Activated naive CD4-positive, alpha-beta T cell treated with anti-CD3 and anti-CD28 coated beads, Interleukin-2, amount 10 ng/mL, durations not matched to agents 7 days and 5 days (primary cell): ENCODE measurements at regions not wholly inside any gene's neighbourhood (a gene's known extent, or its start where the extent isn't known, plus 50 kb on each side); places are given as distances from the start of the nearest gene placed in this dataset.
"Not testable (repeated sequence)": the region's sequence is repeated elsewhere in the genome, so short reads cannot be mapped to it uniquely, and the experiment has no call there.

Experiments used
- CTCF ChIA-PET: fragments of 350-600 bp; sonication (Branson Sonifier 250); formaldehyde crosslinking; loops from one replicate; lab custom pipeline; 2021; ENCODE audit warnings: antibody characterized with exemption; lab: Charles Lee
- DNase-seq: peaks from one replicate; pipeline ENCODE4 v3.0.0-alpha.2; 2020
- H3K27ac Mint-ChIP-seq: one replicate; pipeline ENCODE4 v1.8.0; 2021; ENCODE audit warnings: mild to moderate bottlenecking, moderate library complexity, mixed read lengths
- H3K27me3 Mint-ChIP-seq: one replicate; pipeline ENCODE4 v1.8.0; 2021; ENCODE audit warnings: mild to moderate bottlenecking, mixed read lengths
- H3K36me3 Mint-ChIP-seq: one replicate; pipeline ENCODE4 v1.8.0; 2021; ENCODE audit warnings: mixed read lengths
- H3K4me1 Mint-ChIP-seq: one replicate; pipeline ENCODE4 v1.8.0; 2021; ENCODE audit warnings: mixed read lengths
- H3K4me3 Mint-ChIP-seq: one replicate; pipeline ENCODE4 v1.8.0; 2021; ENCODE audit warnings: mild to moderate bottlenecking, moderate library complexity, mixed read lengths
- H3K9me3 Mint-ChIP-seq: one replicate; pipeline ENCODE4 v1.8.0; 2021; ENCODE audit warnings: mixed read lengths

DNA sequence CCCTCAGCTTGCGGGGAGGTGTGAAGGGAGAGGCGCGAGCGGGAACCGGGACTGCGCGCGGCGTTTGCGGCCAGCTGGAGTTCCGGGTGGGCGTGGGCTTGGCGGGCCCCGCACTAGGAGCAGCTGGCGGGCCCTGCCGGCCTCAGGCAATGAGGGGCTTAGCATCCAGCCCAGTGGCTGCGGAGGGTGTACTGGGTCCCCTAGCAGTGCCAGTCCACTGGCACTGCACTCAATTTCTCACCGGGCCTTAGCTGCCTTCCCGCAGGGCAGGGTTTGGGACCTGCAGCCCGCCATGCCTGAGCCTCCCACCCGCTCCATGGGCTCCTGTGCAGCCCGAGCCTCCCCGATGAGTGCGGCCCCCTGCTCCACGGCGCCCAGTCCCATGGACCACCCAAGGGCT, 163.5 kb upstream of the PTCH1 start:
- H3K36me3 Mint-ChIP-seq, H3K27me3 Mint-ChIP-seq, DNase-seq, H3K4me3 Mint-ChIP-seq, CTCF ChIA-PET, H3K27ac Mint-ChIP-seq: not testable (repeated sequence)
- H3K4me1 Mint-ChIP-seq: peaks cover 19% of the 10 kb centered on the region
- H3K9me3 Mint-ChIP-seq: peaks cover 24% of the 10 kb centered on the region

GRCh38 chr9:95679874-95680273, 163.1 kb upstream of the PTCH1 start:
- H3K27ac Mint-ChIP-seq: no peak overlapping the region
- H3K36me3 Mint-ChIP-seq: peaks cover 5% of the 10 kb centered on the region
- H3K27me3 Mint-ChIP-seq: peaks cover 11% of the 10 kb centered on the region
- no peak overlapping the region for H3K4me3 Mint-ChIP-seq
- peaks cover 24% of the 10 kb centered on the region for H3K9me3 Mint-ChIP-seq
- DNase-seq: no peak
- peaks cover 19% of the 10 kb centered on the region for H3K4me1 Mint-ChIP-seq
- CTCF ChIA-PET: no interaction called here

- no peak overlapping the region for H3K27ac Mint-ChIP-seq
- no peak overlapping the region for H3K4me3 Mint-ChIP-seq
- H3K4me1 Mint-ChIP-seq: peaks cover 19% of the 10 kb centered on the region
- peaks cover 5% of the 10 kb centered on the region for H3K36me3 Mint-ChIP-seq
- no peak for DNase-seq
- peaks cover 24% of the 10 kb centered on the region for H3K9me3 Mint-ChIP-seq
- peaks cover 13% of the 10 kb centered on the region for H3K27me3 Mint-ChIP-seq
- CTCF ChIA-PET: no interaction called here
Measured at GRCh38 chr9:95678759-95679158, 162.0 kb upstream of the PTCH1 start.

DNA sequence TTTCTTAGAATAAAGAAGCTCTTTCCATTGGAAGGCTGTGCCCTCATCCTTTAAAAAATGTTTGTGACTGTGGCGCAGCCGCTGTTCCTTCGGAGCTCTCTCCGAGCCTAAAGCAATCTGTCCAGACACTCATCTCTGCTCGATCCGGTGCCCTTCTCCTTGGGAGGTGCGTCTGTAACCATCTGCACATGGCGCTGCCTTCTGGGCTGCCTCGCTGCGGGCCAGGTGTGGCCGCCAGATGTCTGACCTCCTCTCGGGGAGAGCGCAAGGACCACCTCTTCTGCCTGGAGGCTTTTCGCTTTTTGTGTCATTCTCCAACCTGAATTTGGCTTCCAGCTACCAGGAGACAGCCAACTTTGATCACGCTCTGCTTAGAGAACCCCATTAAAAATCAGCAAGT, 153.4 kb upstream of the PTCH1 start:
- Mint-ChIP-seq H3K4me1 (no peaks in the 10 kb centered on the region), H3K4me3 (no peak overlapping the region), H3K27ac (no peak overlapping the region), H3K36me3 (no peaks in the 10 kb centered on the region), H3K9me3 (no peaks in the 10 kb centered on the region), H3K27me3 (peaks cover 36% of the 10 kb centered on the region)
- CTCF ChIA-PET: no interaction called here
- DNase-seq: no peak

DNA sequence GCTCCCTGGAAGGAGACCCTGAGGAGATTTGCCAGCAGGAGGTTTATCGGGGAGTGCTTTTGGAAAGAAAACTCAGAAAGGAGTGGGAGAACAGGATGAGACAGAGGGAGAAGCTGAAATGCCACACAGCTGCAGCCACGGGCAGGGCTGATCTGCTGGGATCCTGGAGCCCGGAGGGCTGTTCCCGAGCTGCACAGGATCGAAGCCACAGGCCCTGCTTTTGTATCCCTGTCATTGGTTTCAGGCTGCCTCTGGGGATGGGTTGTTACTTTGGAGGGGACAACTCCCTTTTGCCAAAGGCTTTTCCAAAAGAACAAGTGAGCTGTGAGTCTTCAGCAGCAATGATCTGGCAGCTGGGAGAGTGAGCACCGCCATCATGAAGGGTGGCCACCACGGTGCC, 152.5 kb upstream of the PTCH1 start:
- CTCF ChIA-PET: no interaction called here
- no peak overlapping the region for H3K4me3 Mint-ChIP-seq
- H3K36me3 Mint-ChIP-seq: no peaks in the 10 kb centered on the region
- no peak for DNase-seq
- no peak overlapping the region for H3K27ac Mint-ChIP-seq
- no peaks in the 10 kb centered on the region for H3K9me3 Mint-ChIP-seq
- H3K4me1 Mint-ChIP-seq: no peaks in the 10 kb centered on the region
- H3K27me3 Mint-ChIP-seq: peaks cover 34% of the 10 kb centered on the region

DNA sequence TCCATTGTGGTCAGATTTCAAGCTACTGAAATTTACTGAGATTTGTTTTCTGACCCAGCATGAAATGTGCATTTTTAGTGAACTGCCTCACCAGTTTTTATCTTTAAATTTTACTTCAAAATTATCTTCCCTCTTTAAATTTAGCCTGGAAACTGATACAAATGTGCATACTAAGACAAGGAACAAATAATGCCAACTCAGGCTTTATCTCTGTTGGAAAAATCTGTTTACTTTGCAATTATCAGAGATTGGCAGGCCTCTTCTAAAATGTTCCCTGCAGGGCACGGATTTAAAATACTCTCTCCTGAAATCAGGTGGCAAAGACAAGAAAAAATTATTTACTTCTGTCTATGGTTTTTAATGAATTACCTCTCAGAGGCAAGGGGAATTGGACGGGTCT, 151.0 kb upstream of the PTCH1 start:
- no peaks in the 10 kb centered on the region for H3K36me3 Mint-ChIP-seq
- H3K4me1 Mint-ChIP-seq: no peaks in the 10 kb centered on the region
- CTCF ChIA-PET: no interaction called here
- peaks cover 38% of the 10 kb centered on the region for H3K27me3 Mint-ChIP-seq
- no peak overlapping the region for H3K27ac Mint-ChIP-seq
- H3K9me3 Mint-ChIP-seq: no peaks in the 10 kb centered on the region
- H3K4me3 Mint-ChIP-seq: no peak overlapping the region
- no peak for DNase-seq

DNA sequence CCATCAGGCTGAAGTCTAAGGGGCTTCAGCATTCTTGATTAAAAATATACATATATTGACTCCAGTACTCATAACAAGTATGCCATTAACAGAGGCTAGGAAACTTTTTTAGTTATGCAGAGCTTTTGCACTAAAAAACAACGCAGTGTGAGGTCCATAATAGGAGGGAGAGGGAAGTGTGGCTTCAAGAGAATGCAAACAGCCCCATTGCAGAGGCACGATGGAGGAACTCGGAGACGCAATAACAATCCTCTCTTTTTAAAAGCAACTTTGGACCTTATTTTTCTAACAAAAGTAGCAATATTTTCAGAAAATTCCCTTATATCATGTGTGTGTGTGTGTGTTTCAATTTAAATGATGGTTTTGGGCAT, 150.0 kb upstream of the PTCH1 start:
- no peak overlapping the region for H3K4me3 Mint-ChIP-seq
- CTCF ChIA-PET: no interaction called here
- H3K27me3 Mint-ChIP-seq: peaks cover 38% of the 10 kb centered on the region
- H3K27ac Mint-ChIP-seq: no peak overlapping the region
- DNase-seq: no peak
- no peaks in the 10 kb centered on the region for H3K9me3 Mint-ChIP-seq
- no peaks in the 10 kb centered on the region for H3K4me1 Mint-ChIP-seq
- no peaks in the 10 kb centered on the region for H3K36me3 Mint-ChIP-seq

DNA sequence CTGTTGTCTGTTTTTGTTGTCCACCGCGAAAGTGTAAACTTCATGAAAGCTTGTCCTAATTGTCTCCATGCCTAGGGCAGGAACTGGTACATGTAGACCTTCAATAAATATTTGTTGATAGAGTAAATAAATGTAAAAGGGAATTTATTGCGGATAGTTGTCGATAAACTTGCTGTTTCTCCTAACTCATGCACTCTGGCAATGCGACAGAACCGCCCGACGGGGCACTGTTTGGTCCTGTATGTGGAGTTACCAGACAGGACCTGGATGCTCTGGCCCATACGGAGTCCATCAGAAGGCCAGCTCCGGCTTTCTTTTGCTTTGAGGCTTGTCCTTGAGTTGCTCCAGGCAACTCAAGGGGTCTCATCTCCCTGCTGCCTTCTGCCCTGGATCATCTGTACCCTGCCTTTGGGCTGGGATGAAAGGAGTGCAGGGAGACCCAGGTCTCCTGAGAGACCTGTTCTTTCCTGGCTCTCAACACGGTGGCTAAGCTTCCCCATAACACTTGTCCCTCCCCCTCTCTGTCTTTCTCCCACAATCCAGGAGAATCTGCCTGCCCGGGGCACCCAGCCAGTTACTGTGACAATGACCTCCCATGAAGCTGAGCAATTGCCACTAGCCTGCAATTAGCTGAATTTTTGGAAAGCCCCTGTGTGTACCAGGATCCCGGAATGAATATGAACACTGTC, 149.5 kb upstream of the PTCH1 start:
- Mint-ChIP-seq H3K27ac (no peak overlapping the region), H3K27me3 (peaks cover 38% of the 10 kb centered on the region), H3K36me3 (no peaks in the 10 kb centered on the region), H3K4me1 (no peaks in the 10 kb centered on the region), H3K4me3 (no peak overlapping the region), H3K9me3 (no peaks in the 10 kb centered on the region)
- CTCF ChIA-PET: no interaction called here
- no peak for DNase-seq

DNA sequence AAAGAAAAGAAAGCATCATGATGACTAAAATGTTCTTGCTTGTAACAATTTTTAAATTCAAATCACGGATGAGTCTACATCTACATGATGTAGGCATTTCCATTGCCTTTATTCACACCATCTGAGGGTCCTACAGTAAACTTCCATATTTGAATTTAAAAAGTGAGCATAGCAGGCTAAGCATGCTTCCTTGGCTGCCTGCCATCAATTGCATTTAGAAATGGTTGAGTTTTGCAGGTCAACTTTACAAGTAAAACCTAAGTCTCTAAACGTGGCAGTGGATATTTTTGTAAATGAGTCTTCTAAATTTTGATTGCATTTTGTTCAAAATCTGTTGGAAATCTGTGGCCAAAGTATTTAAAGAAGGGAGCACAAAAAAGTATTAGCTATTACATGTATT, 136.5 kb upstream of the PTCH1 start:
- Mint-ChIP-seq H3K9me3 (peaks cover 1% of the 10 kb centered on the region), H3K27me3 (no peaks in the 10 kb centered on the region), H3K27ac (no peak overlapping the region), H3K4me3 (no peak overlapping the region), H3K36me3 (peaks cover 1% of the 10 kb centered on the region), H3K4me1 (no peaks in the 10 kb centered on the region)
- CTCF ChIA-PET: no interaction called here
- no peak for DNase-seq

DNA sequence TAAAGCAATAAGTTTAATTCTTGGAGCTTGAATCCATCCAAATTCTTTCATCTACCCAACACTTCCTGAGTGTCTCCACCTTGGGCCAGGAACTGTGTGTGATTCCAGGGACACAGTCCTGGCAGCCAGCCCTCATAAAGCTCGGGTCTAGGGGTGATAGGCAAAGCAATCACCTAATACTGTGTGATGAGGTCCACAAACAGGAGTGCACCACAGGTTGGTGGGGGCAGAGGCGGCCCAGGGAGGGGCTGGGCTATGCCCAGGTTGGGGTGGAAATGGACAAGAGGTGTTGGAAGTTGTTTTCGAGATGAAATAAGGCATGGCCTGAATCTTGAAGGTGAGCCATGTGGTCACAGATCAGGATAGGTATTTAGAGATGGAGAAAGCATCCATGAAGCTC, 133.9 kb upstream of the PTCH1 start:
- no peaks in the 10 kb centered on the region for H3K27me3 Mint-ChIP-seq
- H3K9me3 Mint-ChIP-seq: no peaks in the 10 kb centered on the region
- CTCF ChIA-PET: interaction anchor here (1.1 kb wide), 1 partner anchor 411 kb away, joined by 3 read pairs; no protein-coding TSS in a partner anchor
- H3K36me3 Mint-ChIP-seq: no peaks in the 10 kb centered on the region
- no peak overlapping the region for H3K27ac Mint-ChIP-seq
- no peak overlapping the region for H3K4me3 Mint-ChIP-seq
- DNase-seq: no peak
- no peaks in the 10 kb centered on the region for H3K4me1 Mint-ChIP-seq

DNA sequence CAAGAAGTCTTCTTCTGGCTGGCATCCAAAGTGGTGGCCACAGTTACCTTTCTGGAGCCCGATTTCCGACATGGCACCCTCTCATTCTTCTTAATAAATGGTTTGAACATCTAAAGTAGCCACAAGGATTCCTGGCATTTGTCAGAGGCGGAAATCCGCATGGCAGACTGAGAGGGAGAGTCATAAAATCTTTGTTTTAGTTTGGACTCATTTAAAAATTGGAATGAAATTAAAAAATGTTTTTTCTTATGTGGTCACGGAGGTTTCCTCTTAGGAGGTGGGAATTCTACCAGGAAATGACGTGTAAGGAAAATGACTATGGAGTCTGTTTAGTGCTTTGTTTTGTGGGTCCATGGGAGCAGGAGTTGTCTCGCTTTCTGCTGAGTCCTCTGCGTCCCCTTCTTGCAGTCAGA, 133.0 kb upstream of the PTCH1 start:
- Mint-ChIP-seq H3K4me1 (no peaks in the 10 kb centered on the region), H3K4me3 (no peak overlapping the region), H3K27me3 (no peaks in the 10 kb centered on the region), H3K9me3 (no peaks in the 10 kb centered on the region), H3K27ac (no peak overlapping the region), H3K36me3 (no peaks in the 10 kb centered on the region)
- CTCF ChIA-PET: no interaction called here
- DNase-seq: no peak

DNA sequence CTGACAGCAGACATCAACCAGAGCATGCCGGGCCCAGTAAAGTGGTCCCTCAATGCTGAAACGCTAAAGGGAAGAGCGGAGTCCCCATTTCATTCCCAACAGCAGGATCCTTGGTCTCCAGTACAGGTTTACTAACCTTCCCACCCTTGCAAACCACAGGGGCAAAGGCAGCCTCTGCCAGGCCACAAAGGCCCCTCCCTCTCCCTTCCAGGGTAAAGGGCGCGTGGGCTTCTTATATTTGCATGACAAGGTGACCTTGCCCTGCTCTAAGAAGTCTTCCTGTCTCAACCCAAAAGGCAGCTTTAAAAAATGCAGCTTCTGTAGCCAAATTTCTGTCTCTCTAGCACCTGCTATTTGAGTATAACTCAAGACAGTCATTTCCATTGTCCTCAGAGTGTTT, 131.5 kb upstream of the PTCH1 start:
- no peaks in the 10 kb centered on the region for H3K4me1 Mint-ChIP-seq
- DNase-seq: no peak
- no peaks in the 10 kb centered on the region for H3K36me3 Mint-ChIP-seq
- CTCF ChIA-PET: no interaction called here
- no peak overlapping the region for H3K27ac Mint-ChIP-seq
- H3K27me3 Mint-ChIP-seq: no peaks in the 10 kb centered on the region
- H3K9me3 Mint-ChIP-seq: no peaks in the 10 kb centered on the region
- no peak overlapping the region for H3K4me3 Mint-ChIP-seq

DNA sequence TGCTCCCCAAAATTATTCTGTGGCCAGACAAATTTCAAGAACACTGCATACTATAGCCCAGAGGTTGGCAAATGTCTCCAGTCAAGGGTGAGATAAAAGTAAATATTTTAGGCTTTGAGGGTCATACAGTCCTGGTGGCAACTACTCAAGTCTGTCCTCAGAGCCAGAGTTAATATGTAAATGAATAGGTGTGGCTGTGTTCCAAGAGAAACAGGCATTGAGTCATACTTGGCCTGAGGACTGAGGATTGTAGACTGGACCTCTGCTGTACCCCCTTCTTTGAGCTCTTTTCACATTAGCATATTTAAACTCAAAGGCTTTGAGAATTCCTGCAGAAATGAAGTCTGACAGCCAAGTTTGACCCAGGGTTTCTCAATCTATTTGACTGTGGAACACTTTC, 129.2 kb upstream of the PTCH1 start:
- CTCF ChIA-PET: no interaction called here
- H3K36me3 Mint-ChIP-seq: no peaks in the 10 kb centered on the region

DNA sequence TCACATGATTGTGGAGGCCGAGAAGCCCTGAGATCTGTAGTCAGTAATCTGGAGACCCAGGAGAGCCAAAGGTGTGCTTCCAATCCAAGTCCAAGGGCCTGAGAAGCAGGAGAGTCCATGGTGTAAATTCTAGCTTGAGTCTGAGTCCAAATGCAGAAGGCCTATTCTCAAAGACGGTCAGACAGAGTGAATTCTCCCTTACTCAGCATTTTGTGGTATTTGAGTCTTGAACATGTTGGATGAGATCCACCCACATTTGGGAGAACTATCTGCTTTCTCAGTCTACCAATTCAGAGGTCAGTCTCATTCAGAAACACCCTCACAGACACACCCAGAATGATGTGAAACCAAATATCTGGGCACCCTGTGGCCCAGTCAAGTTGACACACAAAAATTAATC, 128.8 kb upstream of the PTCH1 start:
- Mint-ChIP-seq H3K36me3 (no peaks in the 10 kb centered on the region), H3K9me3 (no peaks in the 10 kb centered on the region), H3K4me3 (no peak overlapping the region), H3K27ac (no peak overlapping the region), H3K27me3 (peaks cover 3% of the 10 kb centered on the region), H3K4me1 (no peaks in the 10 kb centered on the region)
- DNase-seq: no peak
- CTCF ChIA-PET: no interaction called here

More for the DNA sequence above, 129.2 kb upstream of the PTCH1 start:
- no peak for DNase-seq
- no peaks in the 10 kb centered on the region for H3K9me3 Mint-ChIP-seq
- H3K27me3 Mint-ChIP-seq: peaks cover 3% of the 10 kb centered on the region
- no peak overlapping the region for H3K4me3 Mint-ChIP-seq
- H3K27ac Mint-ChIP-seq: no peak overlapping the region
- H3K4me1 Mint-ChIP-seq: no peaks in the 10 kb centered on the region

DNA sequence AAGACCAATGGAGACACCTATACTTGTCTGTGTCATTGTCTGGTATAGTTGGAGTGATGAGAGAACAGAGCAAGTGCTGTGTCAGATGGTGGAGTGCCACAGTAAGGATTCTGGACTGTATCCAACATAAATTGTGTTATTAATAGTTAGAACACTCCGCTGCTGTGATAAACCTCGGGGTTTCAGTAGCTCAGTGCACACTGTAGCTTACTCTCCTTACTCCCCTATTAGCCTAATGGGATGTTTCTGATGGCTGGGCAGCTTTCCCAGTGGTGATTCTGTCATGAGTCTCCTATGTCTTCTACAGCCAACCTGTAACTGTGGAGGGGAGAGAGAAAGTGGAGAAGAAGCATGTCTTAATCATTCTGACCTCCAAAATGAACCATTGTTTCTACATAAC, 127.6 kb upstream of the PTCH1 start:
- no peak overlapping the region for H3K4me3 Mint-ChIP-seq
- peaks cover 8% of the 10 kb centered on the region for H3K27me3 Mint-ChIP-seq
- H3K36me3 Mint-ChIP-seq: no peaks in the 10 kb centered on the region
- H3K4me1 Mint-ChIP-seq: no peaks in the 10 kb centered on the region
- H3K27ac Mint-ChIP-seq: no peak overlapping the region
- DNase-seq: no peak
- no peaks in the 10 kb centered on the region for H3K9me3 Mint-ChIP-seq
- CTCF ChIA-PET: no interaction called here

DNA sequence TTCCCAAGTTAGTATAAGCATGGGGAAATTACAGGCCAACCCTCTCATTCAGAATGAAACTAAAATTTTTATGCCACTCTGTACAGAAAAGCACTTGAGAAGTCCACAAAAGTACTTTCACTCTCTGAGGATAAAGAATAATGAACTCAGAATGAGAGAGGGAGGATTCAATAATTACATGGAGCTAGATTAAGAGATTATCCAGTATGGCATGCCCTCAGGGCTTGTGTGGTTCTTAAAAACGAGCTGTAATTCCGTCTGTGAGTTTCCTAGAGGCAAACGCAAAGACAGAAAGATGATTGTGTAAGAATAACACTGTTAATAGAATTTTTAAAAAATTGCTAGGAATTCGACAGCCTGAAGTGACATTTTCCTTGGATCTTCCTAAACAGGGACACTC, 126.8 kb upstream of the PTCH1 start:
- peaks cover 8% of the 10 kb centered on the region for H3K27me3 Mint-ChIP-seq
- DNase-seq: no peak
- no peaks in the 10 kb centered on the region for H3K4me1 Mint-ChIP-seq
- H3K36me3 Mint-ChIP-seq: no peaks in the 10 kb centered on the region
- no peak overlapping the region for H3K27ac Mint-ChIP-seq
- H3K4me3 Mint-ChIP-seq: no peak overlapping the region
- CTCF ChIA-PET: no interaction called here
- H3K9me3 Mint-ChIP-seq: no peaks in the 10 kb centered on the region
